HG02938 (cell line): ENCODE measurements at regions not wholly inside any gene's neighbourhood (a gene's known extent, or its start where the extent isn't known, plus 50 kb on each side); places are given as distances from the start of the nearest gene placed in this dataset.
"Not testable (repeated sequence)": the region's sequence is repeated elsewhere in the genome, so short reads cannot be mapped to it uniquely, and the experiment has no call there.

Experiments
- ATAC-seq: cut with Tn5 transposase; IDR thresholded peaks from one replicate; pipeline ENCODE4 v1.9.1; 2021; ENCODE audit warnings: mild to moderate bottlenecking, moderate library complexity; ENCODE audit not compliant: unreplicated experiment

GRCh38 chr1:238787471-238787870 lies 598.9 kb upstream of the CHRM3 start:
- no peak for ATAC-seq

- no peak for ATAC-seq
Measured at GRCh38 chr1:238783633-238784032, 602.7 kb upstream of the CHRM3 start.

- ATAC-seq: no peak
Measured at GRCh38 chr1:238779716-238780115, 606.7 kb upstream of the CHRM3 start.

- ATAC-seq: no peak
Measured at GRCh38 chr1:238778113-238778512, 608.3 kb upstream of the CHRM3 start.

- ATAC-seq: no peak
Measured at GRCh38 chr1:238777551-238777950, 608.8 kb upstream of the CHRM3 start.

- ATAC-seq: no peak
Measured at GRCh38 chr1:238776126-238776525, 610.2 kb upstream of the CHRM3 start.

- ATAC-seq: no peak
Measured at GRCh38 chr1:238772322-238772721, 614.0 kb upstream of the CHRM3 start.

- ATAC-seq: no peak
Measured at GRCh38 chr1:238767321-238767720, 619.0 kb upstream of the CHRM3 start.

GRCh38 chr1:238764779-238765178 lies 621.6 kb upstream of the CHRM3 start:
- ATAC-seq: no peak

- no peak for ATAC-seq
Measured at GRCh38 chr1:238753252-238753651, 633.1 kb upstream of the CHRM3 start.

GRCh38 chr1:238752327-238752726 lies 634.0 kb upstream of the CHRM3 start:
- ATAC-seq: no peak

GRCh38 chr1:238745069-238745468 lies 641.3 kb upstream of the CHRM3 start:
- no peak for ATAC-seq

- ATAC-seq: no peak
Measured at GRCh38 chr1:238738892-238739291, 647.5 kb upstream of the CHRM3 start.

- no peak for ATAC-seq
Measured at GRCh38 chr1:238727670-238728069, 658.7 kb upstream of the CHRM3 start.

- ATAC-seq: no peak
Measured at GRCh38 chr1:238722812-238723211, 663.6 kb upstream of the CHRM3 start.

GRCh38 chr1:238710697-238711096 lies 675.7 kb upstream of the CHRM3 start:
- no peak for ATAC-seq

- ATAC-seq: no peak
Measured at GRCh38 chr1:238701024-238701423, 685.3 kb upstream of the CHRM3 start.

- no peak for ATAC-seq
Measured at GRCh38 chr1:238690415-238690814, 696.0 kb upstream of the CHRM3 start.

- not testable (repeated sequence) for ATAC-seq
Measured at GRCh38 chr1:238684576-238684975, 701.8 kb upstream of the CHRM3 start.

GRCh38 chr1:238681451-238681850 lies 704.9 kb upstream of the CHRM3 start:
- ATAC-seq: no peak

GRCh38 chr1:238681021-238681420 lies 705.3 kb upstream of the CHRM3 start:
- ATAC-seq: no peak

- ATAC-seq: no peak
Measured at GRCh38 chr1:238677567-238677966, 708.8 kb upstream of the CHRM3 start.

GRCh38 chr1:238675221-238675620 lies 711.1 kb upstream of the CHRM3 start:
- no peak for ATAC-seq

- ATAC-seq: no peak
Measured at GRCh38 chr1:238674316-238674715, 712.1 kb upstream of the CHRM3 start.
